Stomach (tissue), 4 donors: ENCODE measurements at regions not wholly inside any gene's neighbourhood (a gene's known extent, or its start where the extent isn't known, plus 50 kb on each side); places are given as distances from the start of the nearest gene placed in this dataset.

Experiments used
- CTCF ChIP-seq, 7 experiments: fragments of 450-650 bp in 4 of 7; fragments of 200-600 bp in 3 of 7; sonication (generic) in 3 of 7; IDR thresholded peaks; one replicate each; pipeline ENCODE4 v1.5.1; 2016 to 2019; ENCODE audit warnings: antibody characterized with exemption in 7 of 7, control low read depth in 2 of 7, mild to moderate bottlenecking in 1 of 7
- EP300 ChIP-seq: sonication (generic); formaldehyde crosslinking; IDR thresholded peaks from one replicate; pipeline ENCODE4 v1.6.1; 2017; ENCODE audit warnings: antibody characterized with exemption
- POLR2A ChIP-seq, 4 donors: fragments of 450-650 bp; IDR thresholded peaks; one replicate each; pipeline ENCODE4 v1.6.1; 2016; ENCODE audit warnings: antibody characterized with exemption in 4 of 4, control low read depth in 2 of 4, mild to moderate bottlenecking in 1 of 4, moderate library complexity in 1 of 4
- POLR2AphosphoS5 ChIP-seq, 3 donors: sonication (generic); formaldehyde crosslinking; IDR thresholded peaks; one replicate each; pipeline ENCODE4 v1.6.1; 2016; ENCODE audit warnings: antibody characterized with exemption in 3 of 3

GRCh38 chr5:96601200-96601599, 61.0 kb upstream of the CAST start:
- TF ChIP-seq CTCF (IDR thresholded peaks at IDR 0.05): no peak
- no peak for TF ChIP-seq POLR2A (IDR thresholded peaks at IDR 0.05)
- no peak for TF ChIP-seq EP300
- TF ChIP-seq POLR2AphosphoS5 (IDR thresholded peaks at IDR 0.05): no peak
